Smooth muscle cell (in vitro differentiated cells): ENCODE measurements at regions not wholly inside any gene's neighbourhood (a gene's known extent, or its start where the extent isn't known, plus 50 kb on each side); places are given as distances from the start of the nearest gene placed in this dataset.

Source experiments
- DNase-seq: peaks from one replicate; lab custom pipeline; 2025; ENCODE audit not compliant: unreplicated experiment; lab: John Stamatoyannopoulos, UW
- H2AFZ ChIP-seq: fragments of 200-600 bp; sonication (generic); 2 replicates; pipeline ENCODE4 v1.6.0; 2016; ENCODE audit warnings: antibody characterized with exemption, low read depth, mild to moderate bottlenecking
- H3F3A ChIP-seq: fragments of 200-600 bp; sonication (generic); 2 replicates; pipeline ENCODE4 v1.6.0; 2017; ENCODE audit warnings: antibody characterized with exemption, low read depth
- H3K27ac ChIP-seq: fragments of 200-600 bp; sonication (generic); 2 replicates; pipeline ENCODE4 v1.5.1; 2016; ENCODE audit warnings: low read depth, mild to moderate bottlenecking
- H3K27me3 ChIP-seq: fragments of 200-600 bp; sonication (generic); 2 replicates; pipeline ENCODE4 v1.6.1; 2016; ENCODE audit warnings: low read depth, mild to moderate bottlenecking
- H3K36me3 ChIP-seq: fragments of 200-600 bp; sonication (generic); 2 replicates; pipeline ENCODE4 v1.5.1; 2016; ENCODE audit warnings: low read depth
- H3K4me1 ChIP-seq: fragments of 200-600 bp; sonication (generic); 2 replicates; pipeline ENCODE4 v1.5.1; 2016; ENCODE audit warnings: low read depth
- H3K4me2 ChIP-seq: fragments of 200-600 bp; sonication (generic); 2 replicates; pipeline ENCODE4 v1.6.0; 2016; ENCODE audit warnings: mild to moderate bottlenecking
- H3K4me3 ChIP-seq: fragments of 200-600 bp; sonication (generic); 2 replicates; pipeline ENCODE4 v1.5.1; 2016; ENCODE audit warnings: mild to moderate bottlenecking
- H3K79me2 ChIP-seq: fragments of 200-600 bp; sonication (generic); 2 replicates; pipeline ENCODE4 v1.6.0; 2016; ENCODE audit warnings: low read depth, mild to moderate bottlenecking
- H3K9ac ChIP-seq: fragments of 200-600 bp; sonication (generic); 2 replicates; pipeline ENCODE4 v1.6.0; 2016; ENCODE audit warnings: low read depth
- H3K9me3 ChIP-seq: fragments of 200-600 bp; sonication (generic); replicated peaks from 2 replicates; pipeline ENCODE4 v1.5.1; 2016; ENCODE audit warnings: low read depth
- H4K20me1 ChIP-seq: fragments of 200-600 bp; sonication (generic); 2 replicates; pipeline ENCODE4 v1.6.0; 2016; ENCODE audit warnings: low read depth
- CTCF ChIP-seq: fragments of 200-600 bp; sonication (generic); IDR thresholded peaks from 2 replicates; pipeline ENCODE4 v1.5.1; 2017; ENCODE audit warnings: borderline replicate concordance, mild to moderate bottlenecking, antibody characterized with exemption; ENCODE audit not compliant: insufficient read depth, poor library complexity, severe bottlenecking
- WGBS: methylation state at CpG from one replicate; pipeline ENCODE4 v1.1.7; 2016; ENCODE audit warnings: low lambda C conversion rate; 5-methylcytosine and 5-hydroxymethylcytosine counted together

DNA sequence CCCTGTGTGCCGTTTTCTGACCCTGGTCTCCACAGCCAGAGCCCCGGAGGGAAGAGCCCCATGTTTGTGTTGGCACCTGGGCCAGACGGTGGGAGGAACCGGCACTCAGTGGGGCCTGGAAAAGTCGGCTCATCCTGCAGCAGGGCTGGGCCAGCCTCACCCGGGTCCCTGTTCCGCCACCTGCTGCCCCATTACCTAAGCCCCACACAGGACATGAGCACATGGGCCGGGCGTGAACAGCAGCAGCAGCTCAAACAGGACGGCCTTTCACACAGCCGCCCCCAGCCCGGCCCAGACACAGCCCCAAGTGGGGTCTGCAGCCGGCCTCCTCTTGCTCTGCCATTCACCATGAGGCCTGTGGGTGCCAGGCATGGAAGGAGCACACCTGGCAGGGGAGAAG, 302.4 kb downstream of the MN1 start:
- H3K9me3 ChIP-seq = no peaks in the 10 kb centered on the region
- H3F3A ChIP-seq = no peaks in the 10 kb centered on the region
- H3K79me2 ChIP-seq = no peaks in the 10 kb centered on the region
- no peak for DNase-seq
- H3K4me2 ChIP-seq = no peak overlapping the region
- H3K27me3 ChIP-seq = no peaks in the 10 kb centered on the region
- H3K4me3 ChIP-seq = no peak overlapping the region
- no peak overlapping the region for H3K9ac ChIP-seq
- peaks cover 19% of the 10 kb centered on the region for H3K4me1 ChIP-seq
- no peak overlapping the region for H3K27ac ChIP-seq
- H4K20me1 ChIP-seq = no peaks in the 10 kb centered on the region
- H2AFZ ChIP-seq = no peak overlapping the region
- WGBS = 87% methylated on average over 13 of the region's 13 CpGs
- H3K36me3 ChIP-seq = no peaks in the 10 kb centered on the region
- TF ChIP-seq CTCF = no peak

DNA sequence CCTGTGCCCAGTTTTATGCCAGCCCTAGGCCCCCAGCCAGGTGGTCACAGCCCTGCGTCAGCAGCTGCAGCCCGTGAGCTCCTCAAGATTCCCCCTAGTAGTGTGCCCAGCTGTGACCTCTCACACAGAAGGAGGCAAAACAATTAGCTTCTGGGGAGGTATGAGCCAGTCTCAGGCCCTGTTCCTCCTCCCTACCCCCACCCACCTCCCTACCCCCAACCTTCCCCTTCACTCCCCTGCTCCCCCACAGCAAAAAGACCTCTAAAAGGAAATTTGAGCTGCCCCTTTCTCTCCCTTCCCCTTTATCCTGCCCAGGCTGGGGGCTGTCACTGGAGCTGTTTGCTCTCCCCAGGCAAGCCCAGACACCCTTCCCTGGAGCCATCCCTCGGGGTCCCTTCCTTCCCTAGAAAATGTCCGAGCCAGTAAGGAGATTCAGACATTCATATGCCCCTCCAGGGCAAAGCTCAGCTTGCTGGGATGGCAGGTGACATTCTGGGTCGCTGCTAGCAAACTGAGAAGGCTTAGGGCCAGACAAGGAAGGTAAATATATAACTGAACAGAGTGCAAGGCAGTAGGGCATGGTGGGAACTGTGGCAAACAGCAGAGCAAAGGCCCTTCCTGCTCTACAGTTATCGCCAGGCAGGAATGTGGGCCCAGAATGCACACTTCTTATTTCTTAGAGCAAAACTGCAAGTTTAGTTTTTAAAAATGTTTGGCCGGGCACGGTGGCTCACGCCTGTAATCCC, 300.2 kb downstream of the MN1 start:
- Histone ChIP-seq H3K4me2 (no peak overlapping the region), H2AFZ (no peak overlapping the region), H3F3A (no peaks in the 10 kb centered on the region), H3K9ac (no peak overlapping the region), H3K4me3 (no peak overlapping the region), H3K9me3 (no peaks in the 10 kb centered on the region), H3K27ac (no peak overlapping the region), H4K20me1 (no peaks in the 10 kb centered on the region), H3K79me2 (no peaks in the 10 kb centered on the region), H3K4me1 (peaks cover 6% of the 10 kb centered on the region), H3K36me3 (no peaks in the 10 kb centered on the region), H3K27me3 (no peaks in the 10 kb centered on the region)
- DNase-seq = no peak
- TF ChIP-seq CTCF = no peak
- 80% methylated on average over 9 of the region's 9 CpGs for WGBS

- H3K4me3 ChIP-seq = no peak overlapping the region
Measured at GRCh38 chr22:27502327-27502726, 299.2 kb downstream of the MN1 start.

More at GRCh38 chr22:27502327-27502726, 299.2 kb downstream of the MN1 start:
- Histone ChIP-seq H4K20me1 (no peaks in the 10 kb centered on the region), H3K4me1 (peaks cover 6% of the 10 kb centered on the region), H3K79me2 (no peaks in the 10 kb centered on the region), H3K4me2 (no peak overlapping the region), H3K27me3 (no peaks in the 10 kb centered on the region), H3F3A (no peaks in the 10 kb centered on the region), H3K27ac (no peak overlapping the region), H3K9me3 (no peaks in the 10 kb centered on the region), H3K36me3 (no peaks in the 10 kb centered on the region), H2AFZ (no peak overlapping the region), H3K9ac (no peak overlapping the region)
- no peak for TF ChIP-seq CTCF
- DNase-seq = no peak
- 69% methylated on average over 4 of the region's 4 CpGs for WGBS
